Prostate gland (tissue), 2 donors: ENCODE measurements at regions not wholly inside any gene's neighbourhood (a gene's known extent, or its start where the extent isn't known, plus 50 kb on each side); places are given as distances from the start of the nearest gene placed in this dataset.

Source experiments
- CTCF ChIP-seq, 4 experiments: fragments of 200-600 bp in 2 of 4; fragments of 450-650 bp in 2 of 4; sonication (generic) in 2 of 4; IDR thresholded peaks; 1 replicate in 3 of 4; 2 replicates in 1 of 4; pipeline ENCODE4 v1.5.1; 2016 to 2019; ENCODE audit warnings: antibody characterized with exemption in 4 of 4, mild to moderate bottlenecking in 2 of 4, moderate library complexity in 2 of 4
- POLR2A ChIP-seq: fragments of 450-650 bp; IDR thresholded peaks from one replicate; pipeline ENCODE4 v1.6.1; 2016; ENCODE audit warnings: antibody characterized with exemption, mild to moderate bottlenecking
- POLR2AphosphoS5 ChIP-seq: sonication (generic); formaldehyde crosslinking; IDR thresholded peaks from one replicate; pipeline ENCODE4 v1.6.1; 2017; ENCODE audit warnings: antibody characterized with exemption

GRCh38 chr13:73832825-73833224 lies 301.4 kb downstream of the KLF12 start:
- TF ChIP-seq CTCF (IDR thresholded peaks at IDR 0.05) (no peak), POLR2A (no peak), POLR2AphosphoS5 (no peak)
